HEK293T (cell line): ENCODE measurements at regions not wholly inside any gene's neighbourhood (a gene's known extent, or its start where the extent isn't known, plus 50 kb on each side); places are given as distances from the start of the nearest gene placed in this dataset.

Experiments
- ARNT ChIP-seq: fragments of 450-650 bp; IDR thresholded peaks from 2 replicates; pipeline ENCODE4 v1.6.1; 2017; ENCODE audit warnings: mild to moderate bottlenecking
- ELF4 ChIP-seq: fragments of 450-650 bp; IDR thresholded peaks from 2 replicates; pipeline ENCODE4 v1.6.1; 2017; ENCODE audit warnings: antibody characterized with exemption
- FOXA1 ChIP-seq: fragments of 450-650 bp; IDR thresholded peaks from 2 replicates; pipeline ENCODE4 v1.6.1; 2016; ENCODE audit warnings: mild to moderate bottlenecking
- FOXM1 ChIP-seq: fragments of 450-650 bp; IDR thresholded peaks from 2 replicates; pipeline ENCODE4 v1.6.1; 2017; ENCODE audit warnings: mild to moderate bottlenecking, borderline replicate concordance
- L3MBTL2 ChIP-seq: fragments of 450-650 bp; conservative IDR thresholded peaks from 2 replicates; pipeline ENCODE4 v1.6.1; 2016; ENCODE audit warnings: mild to moderate bottlenecking
- LEF1 ChIP-seq: fragments of 450-650 bp; IDR thresholded peaks from 2 replicates; pipeline ENCODE4 v1.6.1; 2017; ENCODE audit warnings: mild to moderate bottlenecking, borderline replicate concordance
- NFRKB ChIP-seq: fragments of 450-650 bp; IDR thresholded peaks from 2 replicates; pipeline ENCODE4 v1.6.1; 2016; ENCODE audit warnings: mild to moderate bottlenecking, moderate library complexity
- PKNOX1 ChIP-seq: fragments of 450-650 bp; IDR thresholded peaks from 2 replicates; pipeline ENCODE4 v1.6.1; 2016
- SUZ12 ChIP-seq: fragments of 450-650 bp; IDR thresholded peaks from 2 replicates; pipeline ENCODE4 v1.6.1; 2016; ENCODE audit warnings: mild to moderate bottlenecking
- TARDBP ChIP-seq: fragments of 450-650 bp; IDR thresholded peaks from 2 replicates; pipeline ENCODE4 v1.6.1; 2016

GRCh38 chr4:102437111-102437510, 64.0 kb upstream of the NFKB1 start:
- no peak for TF ChIP-seq L3MBTL2
- no peak for TF ChIP-seq TARDBP
- no peak for TF ChIP-seq FOXM1
- no peak for TF ChIP-seq SUZ12
- TF ChIP-seq ARNT, result no peak
- TF ChIP-seq ELF4, result no peak
- no peak for TF ChIP-seq FOXA1
- TF ChIP-seq NFRKB, result no peak
- no peak for TF ChIP-seq LEF1
- TF ChIP-seq PKNOX1, result no peak
